OCI-LY7 (cell line): ENCODE measurements at regions not wholly inside any gene's neighbourhood (a gene's known extent, or its start where the extent isn't known, plus 50 kb on each side); places are given as distances from the start of the nearest gene placed in this dataset.

Experiments used
- BruUV-seq: library from RNA; stranded (reverse); fragments of 400-500 nt; replicated peaks from 2 replicates; lab custom pipeline; 2021; lab: Mats Ljungman, UMichigan
- CTCF ChIA-PET: fragments of 300-600 bp; sonication (Branson Sonifier 250); formaldehyde crosslinking; loops from one replicate; lab custom pipeline; 2022; ENCODE audit warnings: antibody characterized with exemption; ENCODE audit not compliant: unreplicated experiment; lab: Charles Lee
- POLR2A ChIA-PET: fragments of 300-600 bp; sonication (Branson Sonifier 250); formaldehyde crosslinking; loops from one replicate; lab custom pipeline; 2022; ENCODE audit warnings: antibody characterized with exemption; lab: Charles Lee
- DNase-seq: peaks from one replicate; pipeline ENCODE4 v3.0.0-alpha.2; 2015; ENCODE audit warnings: low spot score
- H2AFZ ChIP-seq: fragments of 200-600 bp; sonication (generic), shearing (Covaris generic); 2 replicates; pipeline ENCODE4 v1.6.1; 2014; ENCODE audit warnings: mild to moderate bottlenecking, antibody characterized with exemption, low read length, moderate library complexity
- H3K27ac ChIP-seq: fragments of 200-600 bp; sonication (generic); 2 replicates; pipeline ENCODE4 v1.5.1; 2014; ENCODE audit warnings: mixed run types, low read depth, mild to moderate bottlenecking, moderate library complexity, low read length, inconsistent platforms; ENCODE audit not compliant: poor library complexity, severe bottlenecking
- H3K36me3 ChIP-seq: fragments of 200-600 bp; sonication (generic); 2 replicates; pipeline ENCODE4 v1.6.1; 2014; ENCODE audit warnings: mild to moderate bottlenecking, antibody characterized with exemption, low read length, moderate library complexity, mixed read lengths; ENCODE audit not compliant: insufficient read depth
- H3K4me1 ChIP-seq: fragments of 200-600 bp; sonication (generic); 2 replicates; pipeline ENCODE4 v1.5.1; 2014; ENCODE audit warnings: mild to moderate bottlenecking, low read length; ENCODE audit not compliant: insufficient read depth, poor library complexity, severe bottlenecking
- H3K4me2 ChIP-seq: fragments of 200-600 bp; sonication (generic); 2 replicates; pipeline ENCODE4 v1.6.1; 2014; ENCODE audit warnings: mild to moderate bottlenecking, low read length
- H3K4me3 ChIP-seq: fragments of 200-600 bp; sonication (generic); 2 replicates; pipeline ENCODE4 v1.5.1; 2014; ENCODE audit warnings: mild to moderate bottlenecking, low read depth, low read length; ENCODE audit not compliant: poor library complexity, severe bottlenecking
- H3K79me2 ChIP-seq: fragments of 200-600 bp; sonication (generic); 2 replicates; pipeline ENCODE4 v1.6.1; 2016; ENCODE audit warnings: low read depth, mild to moderate bottlenecking, low read length, moderate library complexity, mixed read lengths; ENCODE audit not compliant: insufficient read depth
- H3K9me2 ChIP-seq: fragments of 200-600 bp; sonication (generic); 2 replicates; pipeline ENCODE4 v1.6.1; 2016; ENCODE audit warnings: mild to moderate bottlenecking, low read length, mixed read lengths; ENCODE audit not compliant: insufficient read depth
- H3K9me3 ChIP-seq: fragments of 200-600 bp; sonication (generic); 2 replicates; pipeline ENCODE4 v1.6.1; 2014; ENCODE audit warnings: mild to moderate bottlenecking, mixed run types, low read length, mixed read lengths
- H4K20me1 ChIP-seq: fragments of 200-600 bp; sonication (generic); 2 replicates; pipeline ENCODE4 v1.6.1; 2014; ENCODE audit warnings: mild to moderate bottlenecking, antibody characterized with exemption, low read length, moderate library complexity, mixed read lengths; ENCODE audit not compliant: insufficient read depth
- CTCF ChIP-seq: fragments of 200-600 bp; sonication (generic); conservative IDR thresholded peaks from 2 replicates; pipeline ENCODE4 v1.5.1; 2014; ENCODE audit warnings: mild to moderate bottlenecking, antibody characterized with exemption, low read length, moderate library complexity, mixed read lengths
- EZH2phosphoT487 ChIP-seq: fragments of 200-600 bp; sonication (generic); IDR thresholded peaks from 2 replicates; pipeline ENCODE4 v1.6.1; 2018; ENCODE audit warnings: low read depth, borderline replicate concordance, mild to moderate bottlenecking, mixed run types, antibody characterized with exemption, low read length, moderate library complexity, mixed read lengths
- intact Hi-C: fragments of 100-400 bp; cut with micrococcal nuclease; formaldehyde crosslinking; loops from one replicate; pipeline ENCODE4 v1.10.0; 2022; ENCODE audit not compliant: unreplicated experiment

GRCh38 chr10:6771331-6771730 is 191.3 kb upstream of the PRKCQ start:
- no peak overlapping the region for H3K4me3 ChIP-seq
- no peaks in the 10 kb centered on the region for H3K9me2 ChIP-seq
- POLR2A ChIA-PET, result interaction anchor here (0.7 kb wide), 1 partner anchor 1608 kb away, joined by 3 read pairs; no protein-coding TSS in a partner anchor
- H3K27ac ChIP-seq, result no peak overlapping the region
- TF ChIP-seq EZH2phosphoT487, result no peak
- no peak for TF ChIP-seq CTCF
- no peaks in the 10 kb centered on the region for H3K36me3 ChIP-seq
- no TSS peak for BruUV-seq
- no peak for DNase-seq
- no peaks in the 10 kb centered on the region for H3K79me2 ChIP-seq
- H2AFZ ChIP-seq, result no peak overlapping the region
- peaks cover 10% of the 10 kb centered on the region for H3K4me1 ChIP-seq
- intact Hi-C loops, result no loop called here
- no peaks in the 10 kb centered on the region for H4K20me1 ChIP-seq
- peaks cover 25% of the 10 kb centered on the region; the same call in 1 of the 2 replicates for H3K9me3 ChIP-seq
- no peak overlapping the region for H3K4me2 ChIP-seq
- CTCF ChIA-PET, result no interaction called here

GRCh38 chr10:6770846-6771245 is 190.8 kb upstream of the PRKCQ start:
- DNase-seq, result no peak
- ChIA-PET CTCF (no interaction called here), POLR2A (interaction anchor here (0.7 kb wide), 1 partner anchor 1607 kb away, joined by 3 read pairs; no protein-coding TSS in a partner anchor)
- Histone ChIP-seq H3K4me1 (peaks cover 10% of the 10 kb centered on the region), H3K4me2 (no peak overlapping the region), H3K27ac (no peak overlapping the region), H3K4me3 (no peak overlapping the region), H3K9me2 (no peaks in the 10 kb centered on the region), H3K79me2 (no peaks in the 10 kb centered on the region), H2AFZ (no peak overlapping the region), H4K20me1 (no peaks in the 10 kb centered on the region), H3K9me3 (peaks cover 25% of the 10 kb centered on the region; the same call in 1 of the 2 replicates), H3K36me3 (no peaks in the 10 kb centered on the region)
- intact Hi-C loops, result no loop called here
- TF ChIP-seq EZH2phosphoT487, result no peak
- TF ChIP-seq CTCF, result no peak
- no TSS peak for BruUV-seq

GRCh38 chr10:6769704-6770417 is 189.8 kb upstream of the PRKCQ start:
- Histone ChIP-seq H3K27ac (no peak overlapping the region), H3K36me3 (no peaks in the 10 kb centered on the region), H3K9me3 (peaks cover 25% of the 10 kb centered on the region; the same call in 1 of the 2 replicates), H3K9me2 (no peaks in the 10 kb centered on the region), H3K4me2 (no peak overlapping the region), H4K20me1 (no peaks in the 10 kb centered on the region), H2AFZ (no peak overlapping the region), H3K4me3 (no peak overlapping the region), H3K4me1 (peaks cover 10% of the 10 kb centered on the region), H3K79me2 (no peaks in the 10 kb centered on the region)
- BruUV-seq, result no TSS peak
- CTCF ChIA-PET, result interaction anchor here (0.6 kb wide), 1 partner anchor 1178 kb away, joined by 4 read pairs; no protein-coding TSS in a partner anchor
- TF ChIP-seq CTCF (no peak), EZH2phosphoT487 (no peak)
- intact Hi-C loops, result no loop called here
- peak; percentile 76 for DNase-seq
- POLR2A ChIA-PET, result interaction anchor here (0.7 to 1.3 kb wide), 2 partner anchors 16 to 48 kb away, joined by 3 to 4 read pairs; no protein-coding TSS in a partner anchor
